Stomach (tissue), 4 donors: ENCODE measurements at regions not wholly inside any gene's neighbourhood (a gene's known extent, or its start where the extent isn't known, plus 50 kb on each side); places are given as distances from the start of the nearest gene placed in this dataset.

Source experiments
- CTCF ChIP-seq, 7 experiments: fragments of 450-650 bp in 4 of 7; fragments of 200-600 bp in 3 of 7; sonication (generic) in 3 of 7; IDR thresholded peaks; one replicate each; pipeline ENCODE4 v1.5.1; 2016 to 2019; ENCODE audit warnings: antibody characterized with exemption in 7 of 7, control low read depth in 2 of 7, mild to moderate bottlenecking in 1 of 7
- EP300 ChIP-seq: sonication (generic); formaldehyde crosslinking; IDR thresholded peaks from one replicate; pipeline ENCODE4 v1.6.1; 2017; ENCODE audit warnings: antibody characterized with exemption
- POLR2A ChIP-seq, 4 donors: fragments of 450-650 bp; IDR thresholded peaks; one replicate each; pipeline ENCODE4 v1.6.1; 2016; ENCODE audit warnings: antibody characterized with exemption in 4 of 4, control low read depth in 2 of 4, mild to moderate bottlenecking in 1 of 4, moderate library complexity in 1 of 4
- POLR2AphosphoS5 ChIP-seq, 3 donors: sonication (generic); formaldehyde crosslinking; IDR thresholded peaks; one replicate each; pipeline ENCODE4 v1.6.1; 2016; ENCODE audit warnings: antibody characterized with exemption in 3 of 3

GRCh38 chr2:103792042-103792441 is 1030.2 kb downstream of the TMEM182 start:
- no peak for TF ChIP-seq POLR2AphosphoS5 (IDR thresholded peaks at IDR 0.05)
- TF ChIP-seq CTCF (IDR thresholded peaks at IDR 0.05), result no peak
- no peak for TF ChIP-seq POLR2A (IDR thresholded peaks at IDR 0.05)
- no peak for TF ChIP-seq EP300
